Activated T-cell treated with anti-CD3 and anti-CD28 coated beads, Interleukin-2, amount 50 U/mL, for 48 hours (primary cell): ENCODE measurements at regions not wholly inside any gene's neighbourhood (a gene's known extent, or its start where the extent isn't known, plus 50 kb on each side); places are given as distances from the start of the nearest gene placed in this dataset.

Source experiments
- DNase-seq, 2 experiments: peaks; one replicate each; pipeline ENCODE4 v3.0.0-alpha.2; 2020

DNA sequence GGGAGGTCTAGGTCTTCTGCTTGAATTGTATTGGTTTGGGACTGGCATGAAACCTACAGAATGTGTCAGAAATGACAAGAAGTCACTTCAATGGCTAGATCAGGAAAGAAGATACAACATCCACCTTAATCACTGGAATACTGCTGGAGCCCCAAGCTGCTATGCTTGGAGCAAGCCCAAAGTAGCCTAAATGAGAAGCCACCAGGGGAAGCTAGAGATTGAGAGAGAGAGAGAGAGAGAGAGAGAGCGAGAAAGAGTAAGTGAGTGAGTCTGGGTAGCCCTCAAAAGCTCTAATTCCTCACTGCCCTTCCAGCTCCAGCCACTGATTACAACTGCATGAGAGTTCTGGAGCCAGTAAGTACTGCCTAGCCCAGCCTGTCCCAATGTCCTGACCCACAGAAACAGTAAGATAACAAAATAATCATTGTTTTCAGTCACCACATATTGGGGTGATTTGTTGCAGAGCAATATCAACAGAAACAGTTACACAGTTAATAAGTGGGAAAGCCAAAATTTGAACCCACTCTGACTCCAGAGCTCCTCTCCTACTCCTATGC is 529.2 kb upstream of the GOLIM4 start:
- DNase-seq, result no peak

- DNase-seq, result no peak
These were observed 528.5 kb upstream of the GOLIM4 start for GRCh38 chr3:168624195-168624594.

- DNase-seq, result no peak
These were observed 527.1 kb upstream of the GOLIM4 start for GRCh38 chr3:168622795-168623194.

GRCh38 chr3:168620854-168621253 is 525.1 kb upstream of the GOLIM4 start:
- no peak for DNase-seq

GRCh38 chr3:168618827-168619470 is 523.2 kb upstream of the GOLIM4 start:
- no peak for DNase-seq

DNA sequence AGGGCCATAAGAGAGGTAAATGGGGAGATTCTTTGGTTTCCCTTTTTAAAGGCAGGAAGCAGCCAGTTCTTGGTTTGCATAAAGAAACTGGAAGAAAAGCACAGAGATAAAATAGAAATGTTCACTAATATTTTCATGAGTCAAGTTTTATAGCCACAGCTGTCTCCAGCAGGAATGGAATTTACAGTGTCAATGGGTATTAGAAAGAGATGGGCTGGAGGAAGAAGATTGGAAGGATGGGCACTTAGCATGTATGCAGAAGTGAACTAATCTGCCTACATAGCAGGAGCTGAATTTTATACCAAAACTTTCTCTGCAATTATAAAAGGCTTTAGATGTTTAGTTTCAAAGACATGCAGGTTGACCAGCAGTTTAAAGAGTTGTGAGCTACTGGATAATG is 521.9 kb upstream of the GOLIM4 start:
- DNase-seq, result no peak

DNA sequence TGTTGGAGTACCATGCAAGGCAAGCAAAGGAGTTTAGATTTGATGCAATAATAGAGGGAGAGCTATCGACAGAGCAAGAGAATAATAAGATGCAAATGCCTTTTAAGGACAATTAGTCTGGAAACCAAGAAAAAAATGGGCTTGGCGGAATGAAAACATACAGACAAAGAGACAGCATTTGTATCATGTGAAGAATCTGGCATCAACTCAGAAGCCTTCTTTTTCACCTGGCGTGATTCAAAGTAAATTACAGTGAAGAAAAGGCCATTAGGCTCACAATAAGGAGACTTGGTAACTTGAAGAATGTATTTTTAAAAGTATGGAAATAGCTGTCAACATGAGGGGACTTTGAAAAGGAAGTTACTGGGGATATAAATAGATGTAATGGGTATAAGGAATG is 521.2 kb upstream of the GOLIM4 start:
- DNase-seq, result no peak

- DNase-seq, result no peak
These were observed 519.8 kb upstream of the GOLIM4 start for GRCh38 chr3:168615493-168616020.

GRCh38 chr3:168613151-168613550 is 517.4 kb upstream of the GOLIM4 start:
- DNase-seq, result no peak

GRCh38 chr3:168612671-168613070 is 516.9 kb upstream of the GOLIM4 start:
- DNase-seq, result no peak

GRCh38 chr3:168611826-168612225 is 516.1 kb upstream of the GOLIM4 start:
- no peak for DNase-seq

GRCh38 chr3:168608926-168609325 is 513.2 kb upstream of the GOLIM4 start:
- DNase-seq, result no peak

DNA sequence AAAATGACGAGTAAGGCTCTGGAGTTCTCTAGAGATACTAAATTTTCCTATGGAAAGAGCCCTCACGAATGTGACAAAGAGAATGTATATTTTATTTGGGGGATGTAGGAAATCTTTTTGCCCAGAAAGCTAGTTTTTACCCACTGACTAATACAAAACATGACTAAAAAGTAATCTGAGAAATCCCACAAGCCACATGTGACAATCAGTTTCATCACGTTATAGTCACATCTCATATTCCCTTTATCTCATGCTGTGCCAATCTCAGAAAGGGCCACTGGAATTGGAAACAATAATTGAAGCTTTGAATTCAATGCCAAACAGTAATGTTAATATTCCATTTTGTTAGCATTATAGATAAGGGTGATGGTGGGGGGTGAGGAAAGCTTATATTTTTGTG is 509.0 kb upstream of the GOLIM4 start:
- no peak for DNase-seq

DNA sequence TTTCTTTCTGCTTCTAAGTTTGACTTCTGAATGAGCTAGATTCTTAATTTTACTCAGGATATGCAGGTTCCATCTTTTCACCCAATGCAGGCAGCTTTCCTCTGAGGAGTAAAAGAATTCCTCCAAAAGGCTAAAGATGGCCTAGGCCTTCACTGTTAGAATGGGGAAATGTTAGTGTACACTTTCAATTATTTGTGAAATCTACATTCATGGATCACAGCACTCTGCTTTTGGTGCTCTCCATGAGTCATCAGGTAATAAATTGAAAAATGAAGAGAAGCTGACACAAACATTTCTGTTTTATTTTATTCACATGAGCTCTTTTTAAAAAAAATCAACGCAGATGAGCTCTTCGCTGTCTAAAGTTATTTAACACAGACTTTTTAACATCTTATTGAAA is 502.5 kb upstream of the GOLIM4 start:
- DNase-seq, result no peak

- no peak for DNase-seq
These were observed 500.6 kb upstream of the GOLIM4 start for GRCh38 chr3:168596175-168596823.

- DNase-seq, result no peak
These were observed 495.9 kb upstream of the GOLIM4 start for GRCh38 chr3:168591587-168591986.

DNA sequence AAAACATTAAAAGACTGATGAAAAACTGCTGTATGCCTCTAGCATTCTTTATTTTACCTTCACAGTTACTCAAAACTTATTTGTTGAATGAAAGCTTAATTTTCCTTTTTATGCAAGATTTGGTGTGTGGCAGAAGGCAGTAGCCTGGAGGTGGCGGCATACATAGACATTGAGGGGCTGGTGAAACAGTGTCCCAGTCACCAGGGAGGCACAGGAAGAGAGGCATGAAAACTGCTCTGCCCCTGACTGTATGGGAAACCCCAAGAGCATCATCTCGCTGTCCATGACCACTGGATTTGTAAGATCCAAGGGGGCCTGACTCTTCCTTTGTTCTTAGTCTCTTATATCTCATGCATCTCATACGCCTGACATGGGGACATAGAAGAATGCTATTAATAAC is 493.7 kb upstream of the GOLIM4 start:
- no peak for DNase-seq

- DNase-seq, result no peak
These were observed 489.8 kb upstream of the GOLIM4 start for GRCh38 chr3:168585544-168585943.

DNA sequence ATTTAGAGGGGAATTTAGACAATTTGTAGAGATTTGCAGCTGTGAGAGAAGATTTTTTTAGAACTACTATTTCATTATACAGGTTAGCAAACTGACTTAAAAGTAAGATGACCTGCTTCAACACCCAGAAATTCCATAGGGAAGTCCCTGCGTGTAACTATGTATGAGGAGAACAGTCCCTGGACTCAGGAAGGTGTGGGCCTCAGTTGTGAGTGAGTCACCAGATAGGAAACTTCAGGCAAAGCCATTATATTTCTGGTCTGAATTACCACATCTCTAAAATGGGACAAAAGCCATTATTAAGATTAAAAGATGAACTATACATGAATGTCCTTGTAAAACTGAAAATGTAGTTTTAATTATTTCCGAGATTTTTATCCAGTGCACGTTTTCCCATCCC is 488.3 kb upstream of the GOLIM4 start:
- no peak for DNase-seq

GRCh38 chr3:168582503-168582902 is 486.8 kb upstream of the GOLIM4 start:
- no peak for DNase-seq

DNA sequence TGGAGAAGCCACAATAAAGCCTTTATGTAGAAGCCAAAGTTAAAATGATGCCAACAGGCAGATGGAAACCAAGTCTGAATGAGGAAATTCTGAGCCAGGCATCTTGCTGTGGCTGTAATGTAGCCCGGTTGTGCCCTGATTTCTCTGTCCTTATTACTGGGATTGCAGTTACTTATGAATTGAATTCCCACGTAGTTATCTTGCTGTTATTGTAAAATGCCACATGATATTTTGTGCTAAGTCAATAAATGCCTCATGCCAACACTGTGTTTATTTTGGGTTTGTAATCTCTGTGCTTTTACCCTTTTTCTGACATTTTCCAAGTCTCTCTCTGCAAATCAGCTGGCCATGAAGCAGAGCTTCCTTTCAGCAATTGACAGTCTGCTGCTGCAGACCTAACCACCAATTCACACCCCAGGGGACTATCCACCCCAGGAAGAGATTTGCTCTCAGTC is 486.1 kb upstream of the GOLIM4 start:
- no peak for DNase-seq

DNA sequence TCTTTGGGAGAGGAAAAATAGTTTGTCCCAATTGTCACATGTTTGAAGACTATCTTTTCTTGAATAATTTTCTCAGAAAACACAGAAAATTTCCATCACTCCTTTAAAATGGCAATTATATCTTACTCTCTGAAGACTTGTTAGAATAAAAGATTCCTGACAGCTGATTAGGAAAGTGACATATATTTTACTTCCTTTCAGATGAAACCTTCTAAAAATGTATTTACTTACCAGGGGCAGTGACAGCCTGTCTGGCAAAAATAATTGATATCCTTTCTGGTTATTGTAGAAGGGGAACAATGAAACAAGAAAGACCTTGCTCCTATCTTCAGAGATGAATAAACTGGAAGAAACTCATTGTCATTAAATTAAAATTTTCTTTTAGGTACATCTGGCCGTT is 483.3 kb upstream of the GOLIM4 start:
- no peak for DNase-seq

- no peak for DNase-seq
These were observed 480.0 kb upstream of the GOLIM4 start for GRCh38 chr3:168575750-168576149.

GRCh38 chr3:168574455-168575158 is 478.9 kb upstream of the GOLIM4 start:
- DNase-seq, result no peak
